GM13976 (cell line): ENCODE measurements at regions not wholly inside any gene's neighbourhood (a gene's known extent, or its start where the extent isn't known, plus 50 kb on each side); places are given as distances from the start of the nearest gene placed in this dataset.
A peak's percentile ranks its signal among the peaks of the same experiment; 100 is the strongest.

ENCODE experiments used
- DNase-seq: peaks from one replicate; pipeline ENCODE4 v3.0.0; 2012; ENCODE audit warnings: low spot score
- in situ Hi-C: fragments of 300-500 bp; cut with MboI; formaldehyde crosslinking; loops from one replicate; pipeline ENCODE4 v1.12.0; 2022; ENCODE audit warnings: low sequenced_read_pairs, mixed read lengths, inconsistent platforms; ENCODE audit not compliant: unreplicated experiment
- TF ChIP-seq, protein P1 (sequence below): IDR thresholded peaks from 2 replicates; pipeline ENCODE4 v1.5.1; 2012; ENCODE audit warnings: borderline replicate concordance, mild to moderate bottlenecking; ENCODE audit not compliant: insufficient read depth; ENCODE audit errors: extremely low read depth, missing control alignments, control extremely low read depth

DNA sequence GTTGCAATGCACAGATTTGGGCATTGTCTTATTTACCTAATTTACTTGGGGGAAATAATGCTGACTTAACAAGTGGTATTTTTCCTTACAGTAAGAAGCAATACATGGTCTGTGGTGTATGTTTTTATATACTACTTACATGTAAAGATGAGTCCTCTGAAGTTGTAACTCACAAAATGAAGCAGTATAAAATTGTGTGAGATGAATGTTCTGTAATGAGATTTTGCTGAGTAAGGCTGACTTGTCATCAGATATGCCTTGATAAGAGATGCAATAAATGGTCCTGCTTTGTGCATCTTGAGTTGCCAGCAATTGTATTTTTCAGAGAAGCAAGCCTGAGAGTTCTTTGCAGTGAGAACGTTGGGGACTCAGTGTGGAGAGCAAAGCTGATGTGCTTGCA, 92.2 kb upstream of the GNAQ start:
- in situ Hi-C loops: no loop called here
- TF ChIP-seq, protein P1, sequence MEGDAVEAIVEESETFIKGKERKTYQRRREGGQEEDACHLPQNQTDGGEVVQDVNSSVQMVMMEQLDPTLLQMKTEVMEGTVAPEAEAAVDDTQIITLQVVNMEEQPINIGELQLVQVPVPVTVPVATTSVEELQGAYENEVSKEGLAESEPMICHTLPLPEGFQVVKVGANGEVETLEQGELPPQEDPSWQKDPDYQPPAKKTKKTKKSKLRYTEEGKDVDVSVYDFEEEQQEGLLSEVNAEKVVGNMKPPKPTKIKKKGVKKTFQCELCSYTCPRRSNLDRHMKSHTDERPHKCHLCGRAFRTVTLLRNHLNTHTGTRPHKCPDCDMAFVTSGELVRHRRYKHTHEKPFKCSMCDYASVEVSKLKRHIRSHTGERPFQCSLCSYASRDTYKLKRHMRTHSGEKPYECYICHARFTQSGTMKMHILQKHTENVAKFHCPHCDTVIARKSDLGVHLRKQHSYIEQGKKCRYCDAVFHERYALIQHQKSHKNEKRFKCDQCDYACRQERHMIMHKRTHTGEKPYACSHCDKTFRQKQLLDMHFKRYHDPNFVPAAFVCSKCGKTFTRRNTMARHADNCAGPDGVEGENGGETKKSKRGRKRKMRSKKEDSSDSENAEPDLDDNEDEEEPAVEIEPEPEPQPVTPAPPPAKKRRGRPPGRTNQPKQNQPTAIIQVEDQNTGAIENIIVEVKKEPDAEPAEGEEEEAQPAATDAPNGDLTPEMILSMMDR: no peak
- DNase-seq: no peak

DNA sequence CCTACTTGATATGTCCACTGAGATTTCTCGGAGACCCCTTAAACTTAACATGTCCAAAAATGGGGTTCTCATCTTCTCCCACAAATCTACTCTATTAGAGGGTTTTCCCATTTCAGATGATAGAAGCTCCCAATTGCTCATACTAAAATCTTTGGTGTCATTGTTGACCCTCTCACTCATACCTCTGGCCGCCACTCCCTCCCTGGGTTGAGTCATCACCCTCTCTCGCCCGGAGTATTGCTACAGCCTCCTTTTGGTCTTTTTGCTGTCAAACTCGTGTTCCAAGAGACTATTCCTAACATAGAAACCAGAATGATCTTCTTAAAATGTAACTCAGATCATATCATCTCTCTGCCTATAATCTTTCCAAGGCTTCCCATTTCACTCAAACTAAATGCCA, 91.0 kb upstream of the GNAQ start:
- TF ChIP-seq, protein P1: no peak
- in situ Hi-C loops: no loop called here
- no peak for DNase-seq

DNA sequence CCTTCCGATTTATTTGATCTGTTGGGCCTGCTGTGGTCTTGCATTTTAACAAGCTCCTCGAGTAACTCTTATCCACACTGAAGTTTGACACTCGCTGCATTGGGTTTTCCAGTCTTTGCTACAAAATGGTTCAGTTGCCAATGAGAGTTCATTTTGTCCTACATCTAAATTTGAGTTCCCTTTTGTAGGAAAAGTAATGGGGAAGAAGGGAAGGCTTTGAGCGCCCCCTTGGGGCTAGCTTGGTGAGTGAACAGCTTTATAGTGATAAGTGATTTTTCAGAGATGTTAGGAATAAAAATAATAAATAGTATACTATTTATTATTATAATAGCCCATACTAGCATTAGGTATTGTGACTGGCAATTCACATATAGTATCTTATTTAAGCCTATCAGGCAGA, 89.9 kb upstream of the GNAQ start:
- in situ Hi-C loops: no loop called here
- DNase-seq: no peak
- TF ChIP-seq, protein P1: peak; percentile 29

DNA sequence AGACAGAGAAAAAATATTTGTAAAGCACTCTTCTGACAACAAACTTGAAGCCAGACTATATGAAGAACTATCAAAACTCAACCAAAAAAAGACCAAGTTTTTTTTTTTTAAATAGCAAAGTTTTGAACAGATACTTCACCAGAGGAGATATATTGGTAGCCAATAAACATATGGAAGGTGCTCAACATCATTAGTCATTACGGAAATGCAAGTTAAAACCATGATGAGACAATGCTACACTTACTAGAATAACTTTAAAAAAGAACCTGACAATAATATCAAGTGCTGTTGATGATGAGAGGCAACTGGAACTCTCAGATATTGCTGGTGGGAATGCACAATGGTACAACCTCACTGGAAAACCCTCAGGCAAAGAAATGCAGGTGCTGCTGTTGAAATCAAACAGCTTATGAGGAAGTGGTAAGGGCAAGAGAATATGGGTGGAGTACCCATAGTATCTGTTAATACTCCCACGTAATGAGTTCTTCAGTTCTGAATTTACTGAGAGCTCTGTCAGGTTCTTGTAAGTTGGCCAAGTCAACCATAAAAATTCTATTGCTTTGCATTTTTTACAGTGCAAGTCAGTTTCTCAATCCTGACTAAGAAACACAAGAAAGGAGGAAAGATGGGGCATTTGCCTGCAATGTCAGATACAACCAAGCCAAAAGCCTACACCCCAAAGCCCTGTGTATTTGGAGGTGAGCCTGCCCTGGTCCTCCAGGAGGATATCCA, 87.3 kb upstream of the GNAQ start:
- DNase-seq: peak; percentile 34
- in situ Hi-C loops: no loop called here
- TF ChIP-seq, protein P1: no peak

DNA sequence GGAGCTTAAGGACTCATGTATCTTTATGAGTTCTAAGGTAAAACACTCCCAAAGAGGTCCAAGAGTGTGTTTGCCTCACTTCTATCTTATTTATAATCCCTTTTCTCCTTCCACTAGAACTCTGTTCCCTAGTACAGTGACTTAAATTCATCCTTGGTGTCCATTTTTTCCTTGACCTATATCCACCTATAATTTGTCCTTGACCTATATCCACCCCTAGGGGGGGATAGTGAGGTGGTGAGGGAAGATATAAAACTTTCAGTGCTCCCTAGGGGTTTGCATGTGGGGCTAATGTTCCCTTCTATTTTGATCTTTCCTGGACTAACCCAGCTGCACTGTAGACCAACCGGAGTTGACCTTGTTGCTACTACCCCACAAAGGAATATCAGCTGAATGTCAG, 83.5 kb upstream of the GNAQ start:
- no peak for DNase-seq
- in situ Hi-C loops: no loop called here
- TF ChIP-seq, protein P1: peak; percentile 22

DNA sequence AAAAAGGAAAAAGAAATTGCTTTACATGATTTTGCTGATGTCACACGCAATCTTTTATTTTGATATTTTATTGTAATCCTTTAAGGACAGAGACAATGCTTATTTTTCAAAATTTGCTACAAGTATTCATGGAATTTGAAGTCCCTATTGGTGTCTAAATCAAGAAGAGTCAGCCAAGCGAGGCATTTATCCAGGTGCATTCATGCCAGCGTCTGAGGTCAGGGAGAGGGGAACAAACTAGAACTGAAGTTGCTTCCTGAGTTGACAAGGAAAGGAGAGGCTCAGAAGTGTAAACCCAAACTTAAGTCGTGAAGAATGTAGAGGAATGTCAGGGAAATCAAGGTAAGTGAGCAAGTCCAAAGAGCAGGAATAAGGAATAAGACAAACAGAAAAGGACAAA, 83.0 kb upstream of the GNAQ start:
- TF ChIP-seq, protein P1: no peak
- DNase-seq: no peak
- in situ Hi-C loops: no loop called here
